CD4-positive, alpha-beta T cell treated with Interleukin-4 for 4 hours (primary cell): ENCODE measurements at regions not wholly inside any gene's neighbourhood (a gene's known extent, or its start where the extent isn't known, plus 50 kb on each side); places are given as distances from the start of the nearest gene placed in this dataset.

Experiments
- DNase-seq: peaks from one replicate; pipeline ENCODE4 v3.0.0-alpha.2; 2020

- no peak for DNase-seq
Measured at GRCh38 chr6:19979059-19979458, 141.9 kb downstream of the ID4 start.

- no peak for DNase-seq
Measured at GRCh38 chr6:19979986-19980385, 142.8 kb downstream of the ID4 start.

- no peak for DNase-seq
Measured at GRCh38 chr6:19983374-19983773, 146.2 kb downstream of the ID4 start.

- DNase-seq = no peak
Measured at GRCh38 chr6:19986691-19987438, 149.7 kb downstream of the ID4 start.

GRCh38 chr6:19988555-19988954 lies 151.4 kb downstream of the ID4 start:
- no peak for DNase-seq

- no peak for DNase-seq
Measured at GRCh38 chr6:19991176-19991575, 154.0 kb downstream of the ID4 start.

GRCh38 chr6:19994909-19995308 lies 157.7 kb downstream of the ID4 start:
- no peak for DNase-seq

GRCh38 chr6:19995575-19996257 lies 158.5 kb downstream of the ID4 start:
- DNase-seq = no peak

- DNase-seq = no peak
Measured at GRCh38 chr6:19997104-19997503, 159.9 kb downstream of the ID4 start.

- DNase-seq = no peak
Measured at GRCh38 chr6:19998541-19998940, 161.4 kb downstream of the ID4 start.

- DNase-seq = no peak
Measured at GRCh38 chr6:19999319-20000191, 162.4 kb downstream of the ID4 start.

- DNase-seq = no peak
Measured at GRCh38 chr6:20001286-20001685, 164.1 kb downstream of the ID4 start.

- no peak for DNase-seq
Measured at GRCh38 chr6:20006037-20006436, 168.9 kb downstream of the ID4 start.

GRCh38 chr6:20008131-20008530 lies 171.0 kb downstream of the ID4 start:
- DNase-seq = no peak

- no peak for DNase-seq
Measured at GRCh38 chr6:20013066-20013861, 176.1 kb downstream of the ID4 start.

- DNase-seq = no peak
Measured at GRCh38 chr6:20014508-20014907, 177.3 kb downstream of the ID4 start.

GRCh38 chr6:20020526-20020925 lies 183.4 kb downstream of the ID4 start:
- no peak for DNase-seq

GRCh38 chr6:20021795-20022194 lies 184.6 kb downstream of the ID4 start:
- no peak for DNase-seq

- DNase-seq = peak; percentile 2
Measured at GRCh38 chr6:20023549-20024315, 186.6 kb downstream of the ID4 start.

- DNase-seq = no peak
Measured at GRCh38 chr6:20024316-20024673, 187.1 kb downstream of the ID4 start.

- no peak for DNase-seq
Measured at GRCh38 chr6:20024978-20025377, 187.3 kb downstream of the MBOAT1 start.

GRCh38 chr6:20025681-20026080 lies 186.6 kb downstream of the MBOAT1 start:
- no peak for DNase-seq
